Esophagus (tissue), 2 donors: ENCODE measurements at regions not wholly inside any gene's neighbourhood (a gene's known extent, or its start where the extent isn't known, plus 50 kb on each side); places are given as distances from the start of the nearest gene placed in this dataset.
"Not testable (repeated sequence)": the region's sequence is repeated elsewhere in the genome, so short reads cannot be mapped to it uniquely, and the experiment has no call there.

Experiments used
- H3K27ac ChIP-seq, 2 donors: one replicate each; pipeline ENCODE4 v1.5.1; 2013; ENCODE audit warnings: low read depth in 2 of 2, mild to moderate bottlenecking in 2 of 2, inconsistent platforms in 1 of 2, low read length in 1 of 2, moderate library complexity in 1 of 2
- H3K27me3 ChIP-seq, 2 donors: one replicate each; pipeline ENCODE4 v1.6.1; 2013; ENCODE audit warnings: low read length in 2 of 2, control low read depth in 1 of 2, mild to moderate bottlenecking in 1 of 2; ENCODE audit not compliant: insufficient read depth in 2 of 2, control insufficient read depth in 1 of 2
- H3K36me3 ChIP-seq, 2 donors: one replicate each; pipeline ENCODE4 v1.6.1; 2013; ENCODE audit warnings: low read length in 1 of 2; ENCODE audit not compliant: control insufficient read depth in 2 of 2, insufficient read depth in 2 of 2
- H3K4me1 ChIP-seq, 2 donors: one replicate each; pipeline ENCODE4 v1.6.1; 2013; ENCODE audit warnings: low read length in 1 of 2; ENCODE audit not compliant: control insufficient read depth in 2 of 2, insufficient read depth in 2 of 2
- H3K4me3 ChIP-seq, 2 donors: one replicate each; pipeline ENCODE4 v1.5.1; 2013; ENCODE audit warnings: low read length in 2 of 2, mild to moderate bottlenecking in 2 of 2, low read depth in 1 of 2, moderate library complexity in 1 of 2
- H3K9me3 ChIP-seq, 2 donors: one replicate each; pipeline ENCODE4 v1.6.1; 2013; ENCODE audit warnings: mild to moderate bottlenecking in 2 of 2, low read depth in 1 of 2, low read length in 1 of 2, moderate library complexity in 1 of 2; ENCODE audit not compliant: control insufficient read depth in 2 of 2, insufficient read depth in 1 of 2
- WGBS, 2 donors: extraction: QIAGEN DNeasy Blood & Tissue Kit; methylation state at CpG; one replicate each; pipeline ENCODE4 v1.1.7; 2013; 5-methylcytosine and 5-hydroxymethylcytosine counted together
- donor health status: healthy with polysubstance abuse.
- donor health status: Bipolar disorder and iron deficiency.

- no peaks in the 10 kb centered on the region for H3K27me3 ChIP-seq
- no peaks in the 10 kb centered on the region for H3K4me1 ChIP-seq
- H3K9me3 ChIP-seq = peaks cover 0 to 6% of the 10 kb centered on the region in 2 donors
- no peak overlapping the region for H3K27ac ChIP-seq
- no peak overlapping the region for H3K4me3 ChIP-seq
- no peaks in the 10 kb centered on the region for H3K36me3 ChIP-seq
Observed at GRCh38 chr5:35561396-35561795, 56.3 kb upstream of the SPEF2 start.

GRCh38 chr5:35557748-35558147 is 59.9 kb upstream of the SPEF2 start:
- H3K36me3 ChIP-seq = no peaks in the 10 kb centered on the region
- H3K9me3 ChIP-seq = peaks cover 2 to 6% of the 10 kb centered on the region in 2 donors
- no peak overlapping the region for H3K27ac ChIP-seq
- H3K4me1 ChIP-seq = no peaks in the 10 kb centered on the region
- no peaks in the 10 kb centered on the region for H3K27me3 ChIP-seq
- H3K4me3 ChIP-seq = no peak overlapping the region
- 61 to 67% methylated on average over 1 of the region's 1 CpG for WGBS, 2 donors

- Histone ChIP-seq H3K27me3 (no peaks in the 10 kb centered on the region), H3K4me3 (no peak overlapping the region), H3K4me1 (no peaks in the 10 kb centered on the region), H3K9me3 (peaks cover 2 to 6% of the 10 kb centered on the region in 2 donors), H3K27ac (no peak overlapping the region), H3K36me3 (no peaks in the 10 kb centered on the region)
- 78 to 79% methylated on average over 2 of the region's 2 CpGs for WGBS, 2 donors
Observed at GRCh38 chr5:35557199-35557598, 60.5 kb upstream of the SPEF2 start.

GRCh38 chr5:35554016-35554415 is 63.6 kb upstream of the SPEF2 start:
- no peak overlapping the region for H3K27ac ChIP-seq
- H3K9me3 ChIP-seq = peaks cover 2 to 6% of the 10 kb centered on the region in 2 donors
- 67 to 70% methylated on average over 3 of the region's 3 CpGs for WGBS, 2 donors
- H3K4me1 ChIP-seq = no peaks in the 10 kb centered on the region
- no peaks in the 10 kb centered on the region for H3K36me3 ChIP-seq
- H3K4me3 ChIP-seq = no peak overlapping the region
- no peaks in the 10 kb centered on the region for H3K27me3 ChIP-seq

- no peaks in the 10 kb centered on the region for H3K9me3 ChIP-seq
- H3K27ac ChIP-seq = no peak overlapping the region
- no peaks in the 10 kb centered on the region for H3K36me3 ChIP-seq
- no peaks in the 10 kb centered on the region for H3K4me1 ChIP-seq
- H3K27me3 ChIP-seq = no peaks in the 10 kb centered on the region
- WGBS, 2 donors = 71 to 78% methylated on average over 4 of the region's 4 CpGs
- no peak overlapping the region for H3K4me3 ChIP-seq
Observed at GRCh38 chr5:35545190-35545589, 72.5 kb upstream of the SPEF2 start.

- 38 to 52% methylated on average over 1 of the region's 1 CpG for WGBS, 2 donors
- Histone ChIP-seq H3K36me3 (no peaks in the 10 kb centered on the region), H3K4me1 (no peaks in the 10 kb centered on the region)
Observed at GRCh38 chr5:35543408-35543807, 74.3 kb upstream of the SPEF2 start.

GRCh38 chr5:35540002-35540401 is 77.7 kb upstream of the SPEF2 start:
- H3K9me3 ChIP-seq = no peaks in the 10 kb centered on the region
- 31 to 48% methylated on average over 3 of the region's 3 CpGs for WGBS, 2 donors

More at GRCh38 chr5:35543408-35543807, 74.3 kb upstream of the SPEF2 start:
- Histone ChIP-seq H3K27me3 (no peaks in the 10 kb centered on the region), H3K9me3 (no peaks in the 10 kb centered on the region), H3K27ac (no peak overlapping the region), H3K4me3 (no peak overlapping the region)

GRCh38 chr5:35538198-35538931 is 79.3 kb upstream of the SPEF2 start:
- H3K27ac ChIP-seq = no peak overlapping the region
- H3K4me1 ChIP-seq = no peaks in the 10 kb centered on the region
- H3K4me3 ChIP-seq = no peak overlapping the region
- no peaks in the 10 kb centered on the region for H3K36me3 ChIP-seq
- no peaks in the 10 kb centered on the region for H3K9me3 ChIP-seq
- WGBS, 2 donors = 62 to 69% methylated on average over 7 of the region's 7 CpGs
- H3K27me3 ChIP-seq = no peaks in the 10 kb centered on the region

More at GRCh38 chr5:35540002-35540401, 77.7 kb upstream of the SPEF2 start:
- Histone ChIP-seq H3K27me3 (no peaks in the 10 kb centered on the region), H3K4me1 (no peaks in the 10 kb centered on the region), H3K36me3 (no peaks in the 10 kb centered on the region), H3K27ac (no peak overlapping the region), H3K4me3 (no peak overlapping the region)

GRCh38 chr5:35533156-35533555 is 84.5 kb upstream of the SPEF2 start:
- Histone ChIP-seq H3K9me3 (no peaks in the 10 kb centered on the region), H3K4me1 (no peaks in the 10 kb centered on the region), H3K36me3 (no peaks in the 10 kb centered on the region), H3K27ac (no peak overlapping the region), H3K4me3 (no peak overlapping the region), H3K27me3 (no peaks in the 10 kb centered on the region)
- WGBS, 2 donors = 87 to 93% methylated on average over 3 of the region's 3 CpGs

GRCh38 chr5:35531553-35531952 is 86.1 kb upstream of the SPEF2 start:
- H3K27ac ChIP-seq, H3K36me3 ChIP-seq, H3K4me1 ChIP-seq, H3K27me3 ChIP-seq, H3K4me3 ChIP-seq, H3K9me3 ChIP-seq: not testable (repeated sequence)
- WGBS, 2 donors = 92 to 97% methylated on average over 29 of the region's 29 CpGs
